Testis (tissue), 2 donors: ENCODE measurements at regions not wholly inside any gene's neighbourhood (a gene's known extent, or its start where the extent isn't known, plus 50 kb on each side); places are given as distances from the start of the nearest gene placed in this dataset.

Source experiments
- POLR2A ChIP-seq: fragments of 450-650 bp; IDR thresholded peaks from one replicate; pipeline ENCODE4 v1.6.1; 2017; ENCODE audit warnings: antibody characterized with exemption, mild to moderate bottlenecking, moderate library complexity
- TF ChIP-seq, protein P1 (sequence below), 3 experiments: fragments of 450-650 bp in 2 of 3; fragments of 200-600 bp in 1 of 3; sonication (generic) in 1 of 3; IDR thresholded peaks; one replicate each; pipeline ENCODE4 v1.5.1; 2016 to 2019; ENCODE audit warnings: antibody characterized with exemption in 3 of 3, mild to moderate bottlenecking in 2 of 3, moderate library complexity in 1 of 3

DNA sequence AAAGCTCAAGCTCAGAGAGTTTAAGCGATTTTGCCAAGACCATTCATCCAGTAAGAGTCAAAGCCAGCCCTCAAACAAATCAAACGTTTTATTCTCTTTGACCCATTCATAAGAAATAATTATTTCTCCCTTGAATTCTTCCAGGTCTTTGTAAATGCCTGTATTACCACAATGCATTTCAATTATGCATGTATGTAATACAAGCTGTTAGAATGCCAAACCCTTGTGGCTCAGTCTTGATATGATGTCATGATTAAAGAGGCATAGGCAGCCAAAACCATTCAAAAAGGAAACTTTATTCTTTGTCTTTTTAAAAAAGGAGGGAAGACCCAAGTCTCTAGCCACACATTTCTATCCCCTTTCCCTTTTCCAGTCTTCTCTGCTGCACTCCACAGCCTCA is 56.5 kb upstream of the PGM2 start:
- TF ChIP-seq POLR2A, result no peak
- TF ChIP-seq, protein P1, sequence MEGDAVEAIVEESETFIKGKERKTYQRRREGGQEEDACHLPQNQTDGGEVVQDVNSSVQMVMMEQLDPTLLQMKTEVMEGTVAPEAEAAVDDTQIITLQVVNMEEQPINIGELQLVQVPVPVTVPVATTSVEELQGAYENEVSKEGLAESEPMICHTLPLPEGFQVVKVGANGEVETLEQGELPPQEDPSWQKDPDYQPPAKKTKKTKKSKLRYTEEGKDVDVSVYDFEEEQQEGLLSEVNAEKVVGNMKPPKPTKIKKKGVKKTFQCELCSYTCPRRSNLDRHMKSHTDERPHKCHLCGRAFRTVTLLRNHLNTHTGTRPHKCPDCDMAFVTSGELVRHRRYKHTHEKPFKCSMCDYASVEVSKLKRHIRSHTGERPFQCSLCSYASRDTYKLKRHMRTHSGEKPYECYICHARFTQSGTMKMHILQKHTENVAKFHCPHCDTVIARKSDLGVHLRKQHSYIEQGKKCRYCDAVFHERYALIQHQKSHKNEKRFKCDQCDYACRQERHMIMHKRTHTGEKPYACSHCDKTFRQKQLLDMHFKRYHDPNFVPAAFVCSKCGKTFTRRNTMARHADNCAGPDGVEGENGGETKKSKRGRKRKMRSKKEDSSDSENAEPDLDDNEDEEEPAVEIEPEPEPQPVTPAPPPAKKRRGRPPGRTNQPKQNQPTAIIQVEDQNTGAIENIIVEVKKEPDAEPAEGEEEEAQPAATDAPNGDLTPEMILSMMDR (IDR thresholded peaks at IDR 0.05), result no peak
